IMR-90 (cell line): ENCODE measurements at regions not wholly inside any gene's neighbourhood (a gene's known extent, or its start where the extent isn't known, plus 50 kb on each side); places are given as distances from the start of the nearest gene placed in this dataset.

Source experiments
- ATAC-seq: fragments of 200-7000 bp; cut with Tn5 transposase; 2 replicates; pipeline ENCODE4 v1.9.1; 2020; ENCODE audit warnings: low read depth, mild to moderate bottlenecking, moderate library complexity
- BruUV-seq: library from RNA; stranded (reverse); fragments of 400-500 nt; replicated peaks from 2 replicates; lab custom pipeline; 2021; lab: Mats Ljungman, UMichigan
- CTCF ChIA-PET: fragments of 300-600 bp; formaldehyde crosslinking; extraction: SDS; loops from one replicate; lab custom pipeline; 2021; ENCODE audit warnings: antibody characterized with exemption; lab: Yijun Ruan, JAX
- POLR2A ChIA-PET: fragments of 300-600 bp; sonication (Branson Sonifier 250); formaldehyde crosslinking; loops from one replicate; lab custom pipeline; 2022; ENCODE audit warnings: antibody characterized with exemption; ENCODE audit not compliant: unreplicated experiment; lab: Charles Lee
- DNase-seq: peaks from one replicate; pipeline ENCODE4 v3.0.0; 2013
- H2AFZ ChIP-seq: replicated peaks from 2 replicates; pipeline ENCODE3; 2013; ENCODE audit warnings: low read length, mild to moderate bottlenecking; ENCODE audit not compliant: poor library complexity
- H2AK5ac ChIP-seq: 2 replicates; pipeline ENCODE4 v1.6.1; 2013; ENCODE audit warnings: low read depth, low read length, inconsistent platforms
- H2AK9ac ChIP-seq: replicated peaks from 2 replicates; pipeline ENCODE3; 2013; ENCODE audit warnings: mild to moderate bottlenecking, low read depth, low read length, moderate library complexity; ENCODE audit not compliant: poor library complexity
- H2BK120ac ChIP-seq: 2 replicates; pipeline ENCODE4 v1.6.1; 2013; ENCODE audit warnings: low read depth, low read length, inconsistent platforms
- H2BK15ac ChIP-seq: 3 replicates; pipeline ENCODE4 v1.6.1; 2013; ENCODE audit warnings: low read depth, low read length, inconsistent platforms
- H2BK20ac ChIP-seq: 2 replicates; pipeline ENCODE4 v1.6.1; 2013; ENCODE audit warnings: low read depth, mild to moderate bottlenecking, inconsistent platforms, low read length, moderate library complexity
- H2BK5ac ChIP-seq: 2 replicates; pipeline ENCODE4 v1.6.1; 2013; ENCODE audit warnings: mild to moderate bottlenecking, low read depth, low read length, inconsistent platforms; ENCODE audit not compliant: poor library complexity, severe bottlenecking
- H3K14ac ChIP-seq: replicated peaks from 2 replicates; pipeline ENCODE4 v1.6.1; 2013; ENCODE audit warnings: low read depth, low read length, inconsistent platforms
- H3K18ac ChIP-seq: 2 replicates; pipeline ENCODE4 v1.6.1; 2013; ENCODE audit warnings: low read depth, low read length, control low read depth
- H3K23ac ChIP-seq: 2 replicates; pipeline ENCODE4 v1.6.1; 2013; ENCODE audit warnings: low read depth, low read length, inconsistent platforms
- H3K27ac ChIP-seq: 2 replicates; pipeline ENCODE4 v1.5.1; 2013; ENCODE audit warnings: mild to moderate bottlenecking, control low read depth, low read length; ENCODE audit not compliant: insufficient read depth
- H3K27me3 ChIP-seq: 2 replicates; pipeline ENCODE4 v1.6.1; 2013; ENCODE audit warnings: low read length; ENCODE audit not compliant: control insufficient read depth, insufficient read depth
- H3K36me3 ChIP-seq: 2 replicates; pipeline ENCODE4 v1.6.1; 2013; ENCODE audit warnings: low read length, mixed read lengths; ENCODE audit not compliant: control insufficient read depth, insufficient read depth
- H3K4ac ChIP-seq: 2 replicates; pipeline ENCODE4 v1.6.1; 2013; ENCODE audit warnings: low read depth, low read length, inconsistent platforms
- H3K4me1 ChIP-seq: 2 replicates; pipeline ENCODE4 v1.6.1; 2013; ENCODE audit warnings: low read length, mixed read lengths; ENCODE audit not compliant: control insufficient read depth, insufficient read depth
- H3K4me2 ChIP-seq: 2 replicates; pipeline ENCODE4 v1.6.1; 2013; ENCODE audit warnings: low read depth, mild to moderate bottlenecking, control low read depth, low read length, moderate library complexity
- H3K4me3 ChIP-seq: 2 replicates; pipeline ENCODE4 v1.5.1; 2013; ENCODE audit warnings: low read depth, mild to moderate bottlenecking, control low read depth, low read length, moderate library complexity; ENCODE audit not compliant: insufficient read depth
- H3K56ac ChIP-seq: 2 replicates; pipeline ENCODE4 v1.6.1; 2013; ENCODE audit warnings: low read length, inconsistent platforms; ENCODE audit not compliant: insufficient read depth; ENCODE audit errors: extremely low read depth
- H3K79me1 ChIP-seq, 2 experiments: 2 replicates each; pipeline ENCODE4 v1.6.1; 2013; ENCODE audit warnings: low read length in 2 of 2, inconsistent platforms in 1 of 2, low read depth in 1 of 2
- H3K9ac ChIP-seq: 2 replicates; pipeline ENCODE4 v1.6.1; 2013; ENCODE audit warnings: low read depth, low read length, control low read depth
- H3K9me1 ChIP-seq: 2 replicates; pipeline ENCODE4 v1.6.1; 2013; ENCODE audit warnings: low read length, inconsistent platforms; ENCODE audit not compliant: insufficient read depth
- H3K9me3 ChIP-seq: 2 replicates; pipeline ENCODE4 v1.6.1; 2013; ENCODE audit warnings: low read length; ENCODE audit not compliant: control insufficient read depth, insufficient read depth
- H4K20me1 ChIP-seq: 2 replicates; pipeline ENCODE4 v1.6.1; 2013; ENCODE audit warnings: low read length, inconsistent platforms; ENCODE audit not compliant: insufficient read depth
- H4K5ac ChIP-seq: 2 replicates; pipeline ENCODE4 v1.6.1; 2013; ENCODE audit warnings: mild to moderate bottlenecking, low read depth, low read length, control low read depth
- H4K8ac ChIP-seq, 2 experiments: 2 replicates each; pipeline ENCODE4 v1.6.1; 2013; ENCODE audit warnings: low read depth in 2 of 2, low read length in 2 of 2, control low read depth in 1 of 2, inconsistent platforms in 1 of 2
- H4K91ac ChIP-seq: 2 replicates; pipeline ENCODE4 v1.6.1; 2013; ENCODE audit warnings: low read depth, low read length, inconsistent platforms; ENCODE audit not compliant: insufficient read depth
- CHD1 ChIP-seq: IDR thresholded peaks from 2 replicates; pipeline ENCODE4 v1.6.1; 2012; ENCODE audit warnings: low read depth, low read length, improper control_type of control experiment
- MAZ ChIP-seq: IDR thresholded peaks from 2 replicates; pipeline ENCODE4 v1.6.1; 2012; ENCODE audit warnings: low read depth, mild to moderate bottlenecking, low read length, improper control_type of control experiment, moderate library complexity, borderline replicate concordance
- RFX5 ChIP-seq: IDR thresholded peaks from 2 replicates; pipeline ENCODE4 v1.8.0; 2012; ENCODE audit warnings: low read depth, mild to moderate bottlenecking, low read length, moderate library complexity
- WGBS, 2 experiments: methylation state at CpG; one replicate each; pipeline versions ENCODE4 v1.1.5 to v1.1.7; 2013; ENCODE audit warnings: missing lambda C conversion rate in 2 of 2; ENCODE audit not compliant: insufficient read length in 1 of 2; ENCODE audit errors: extremely low coverage in 2 of 2; 5-methylcytosine and 5-hydroxymethylcytosine counted together
- dilution Hi-C: fragments of 300-500 bp; cut with HindIII; formaldehyde crosslinking; loops from one replicate; pipeline ENCODE4 v1.14.3; 2018; ENCODE audit warnings: low sequenced_read_pairs; ENCODE audit not compliant: unreplicated experiment
- in situ Hi-C: fragments of 300-500 bp; cut with MboI; formaldehyde crosslinking; loops from 3 replicates; pipeline ENCODE4 v1.14.3; 2019; ENCODE audit warnings: low sequenced_read_pairs, inconsistent platforms, mixed read lengths
- intact Hi-C: fragments of 100-400 bp; cut with micrococcal nuclease; formaldehyde crosslinking; loops from 2 replicates; pipeline ENCODE4 v1.10.0; 2022

DNA sequence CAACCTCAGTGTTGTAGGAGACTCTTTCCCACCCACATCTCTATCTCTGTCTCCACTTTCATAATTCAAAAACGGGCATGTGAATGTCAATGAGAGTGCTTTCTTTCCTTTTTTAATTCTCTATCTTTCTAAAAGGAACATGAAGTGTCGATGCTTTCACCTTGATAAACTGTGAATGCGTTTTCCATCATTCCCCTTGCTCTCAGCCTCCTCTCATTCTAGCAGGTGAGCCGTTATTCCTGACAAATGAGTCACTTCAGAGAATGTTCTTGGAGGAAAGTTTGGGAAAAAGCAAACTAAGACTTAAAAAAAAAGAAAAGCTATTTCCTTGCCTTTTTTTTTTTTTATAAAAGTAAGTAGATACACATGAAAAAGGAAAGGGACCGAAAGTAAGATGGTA, 226.0 kb upstream of the C1orf87 start:
- Histone ChIP-seq H4K91ac (no peak overlapping the region), H3K9me3 (no peaks in the 10 kb centered on the region), H3K79me1 (no peaks in the 10 kb centered on the region), H2AK5ac (no peak overlapping the region), H3K56ac (no peak overlapping the region), H2AK9ac (no peak overlapping the region), H3K18ac (no peak overlapping the region), H3K23ac (no peak overlapping the region), H3K27me3 (no peaks in the 10 kb centered on the region), H2AFZ (no peak overlapping the region), H4K5ac (no peak overlapping the region), H3K4me2 (no peak overlapping the region), H4K8ac (no peak overlapping the region), H3K36me3 (no peaks in the 10 kb centered on the region), H3K27ac (no peak overlapping the region), H2BK20ac (no peak overlapping the region), H2BK5ac (no peak overlapping the region), H3K4me1 (no peaks in the 10 kb centered on the region), H3K9ac (no peak overlapping the region), H2BK120ac (no peak overlapping the region), H3K14ac (no peak overlapping the region), H2BK15ac (no peak overlapping the region), H4K20me1 (no peaks in the 10 kb centered on the region), H3K4ac (no peak overlapping the region), H3K4me3 (no peak overlapping the region), H3K9me1 (no peaks in the 10 kb centered on the region)
- in situ Hi-C loops (no loop called here), dilution Hi-C loops (no loop called here), intact Hi-C loops (no loop called here)
- no TSS peak for BruUV-seq
- DNase-seq (no peak), ATAC-seq (no peak)
- CTCF ChIA-PET, result no interaction called here
- WGBS, 2 experiments, result no CpG with 5 or more reads among the region's 5 CpGs
- TF ChIP-seq CHD1 (no peak), MAZ (no peak), RFX5 (no peak)
- POLR2A ChIA-PET, result no interaction called here
